Gastroesophageal sphincter (tissue), 3 donors: ENCODE measurements at regions not wholly inside any gene's neighbourhood (a gene's known extent, or its start where the extent isn't known, plus 50 kb on each side); places are given as distances from the start of the nearest gene placed in this dataset.

Source experiments
- CTCF ChIP-seq, 4 experiments: fragments of 200-600 bp in 2 of 4; fragments of 450-650 bp in 2 of 4; sonication (generic) in 1 of 4; IDR thresholded peaks; one replicate each; pipeline ENCODE4 v1.5.1; 2017 to 2019; ENCODE audit warnings: antibody characterized with exemption in 4 of 4, mild to moderate bottlenecking in 2 of 4, moderate library complexity in 2 of 4
- POLR2A ChIP-seq, 2 donors: fragments of 450-650 bp; IDR thresholded peaks; one replicate each; pipeline ENCODE4 v1.6.1; 2017; ENCODE audit warnings: antibody characterized with exemption in 2 of 2, mild to moderate bottlenecking in 2 of 2, moderate library complexity in 1 of 2

- TF ChIP-seq POLR2A (IDR thresholded peaks at IDR 0.05) (no peak), CTCF (IDR thresholded peaks at IDR 0.05) (no peak)
Observed at GRCh38 chr10:28385748-28386502, 83.1 kb upstream of the MPP7 start.
